ENCODE measurements at regions not wholly inside any gene's neighbourhood (a gene's known extent, or its start where the extent isn't known, plus 50 kb on each side); places are given as distances from the start of the nearest gene placed in this dataset.

DNA sequence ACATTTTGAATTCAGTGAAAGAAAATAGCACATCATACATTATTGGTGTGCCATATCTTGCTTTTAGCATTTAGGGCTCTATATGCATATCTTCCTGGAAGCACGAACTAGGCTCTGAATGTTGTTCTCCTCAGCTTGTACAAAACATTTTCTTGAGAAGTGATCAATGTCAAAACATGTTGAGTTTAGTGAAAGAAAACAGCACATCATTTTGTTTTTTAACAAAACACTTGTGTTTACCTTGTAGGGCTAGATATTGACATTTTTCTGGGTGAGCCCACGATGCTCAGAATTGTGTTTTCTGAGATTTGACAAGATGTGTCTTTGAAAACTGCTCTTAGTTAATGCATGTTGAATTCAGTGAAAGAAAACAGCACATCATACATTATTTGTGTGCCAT is 81.0 kb downstream of the ASCL4 start:
- TF ChIP-seq CTCF (IDR thresholded peaks at IDR 0.05; ENCODE audit: borderline replicate concordance, extremely low read depth, insufficient read depth), result no peak
- DNase-seq (no peak), FAIRE-seq (no peak)
- H3K27me3 ChIP-seq (ENCODE audit: control insufficient read depth, insufficient read depth, low read length), result peaks cover 2% of the 10 kb centered on the region
- intact Hi-C loops (cut with DNase I), result no loop called here
- H3K4me1 ChIP-seq (ENCODE audit: control insufficient read depth in 2 of 3, insufficient read depth in 2 of 3, low read depth in 1 of 3, low read length in 3 of 3), result no peaks in the 10 kb centered on the region
- no peaks in the 10 kb centered on the region for H3K36me3 ChIP-seq (ENCODE audit: control insufficient read depth in 2 of 3, insufficient read depth in 3 of 3, low read length in 3 of 3)
- no peak overlapping the region for H3K27ac ChIP-seq (ENCODE audit: low read depth in 2 of 2, low read length in 2 of 2)
- H3K9ac ChIP-seq (ENCODE audit: low read length in 3 of 3), result no peak overlapping the region
- H3K4me3 ChIP-seq (ENCODE audit: low read length in 3 of 3), result no peak overlapping the region
- no peaks in the 10 kb centered on the region for H3K9me3 ChIP-seq (ENCODE audit: control insufficient read depth in 2 of 3, insufficient read depth in 1 of 3, low read length in 3 of 3)

- H3K36me3 ChIP-seq (ENCODE audit: control insufficient read depth in 2 of 3, insufficient read depth in 3 of 3, low read length in 3 of 3), result no peaks in the 10 kb centered on the region
- FAIRE-seq (no peak), DNase-seq (no peak)
- no peak overlapping the region for H3K4me3 ChIP-seq (ENCODE audit: low read length in 3 of 3)
- H3K27me3 ChIP-seq (ENCODE audit: control insufficient read depth, insufficient read depth, low read length), result peaks cover 2% of the 10 kb centered on the region
- no peak overlapping the region for H3K27ac ChIP-seq (ENCODE audit: low read depth in 2 of 2, low read length in 2 of 2)
- H3K9me3 ChIP-seq (ENCODE audit: control insufficient read depth in 2 of 3, insufficient read depth in 1 of 3, low read length in 3 of 3), result no peaks in the 10 kb centered on the region
- no peak for TF ChIP-seq CTCF (IDR thresholded peaks at IDR 0.05; ENCODE audit: borderline replicate concordance, extremely low read depth, insufficient read depth)
- H3K9ac ChIP-seq (ENCODE audit: low read length in 3 of 3), result no peak overlapping the region
- intact Hi-C loops (cut with DNase I), result no loop called here
- H3K4me1 ChIP-seq (ENCODE audit: control insufficient read depth in 2 of 3, insufficient read depth in 2 of 3, low read depth in 1 of 3, low read length in 3 of 3), result no peaks in the 10 kb centered on the region
Measured at GRCh38 chr12:107856096-107856495, 81.6 kb downstream of the ASCL4 start.

DNA sequence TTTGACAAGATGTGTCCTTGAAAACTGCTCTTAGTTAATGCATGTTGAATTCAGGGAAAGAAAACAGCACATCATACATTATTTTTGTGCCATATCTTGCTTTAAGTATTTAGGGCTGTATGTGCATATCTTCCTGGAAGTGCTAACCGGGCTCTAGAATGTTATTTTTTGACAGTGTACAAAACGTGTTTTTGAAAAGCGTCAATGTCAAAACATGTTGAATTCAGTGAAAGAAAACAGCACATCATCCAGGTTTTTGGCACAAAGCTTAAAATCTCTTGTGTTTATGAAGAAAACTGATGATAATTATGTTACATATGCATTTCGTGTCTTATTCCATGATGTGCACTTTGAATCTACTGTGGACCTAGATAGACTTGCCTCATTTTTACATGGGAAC is 82.7 kb downstream of the ASCL4 start:
- Histone ChIP-seq H3K9ac (ENCODE audit: low read length in 3 of 3) (no peak overlapping the region), H3K9me3 (ENCODE audit: control insufficient read depth in 2 of 3, insufficient read depth in 1 of 3, low read length in 3 of 3) (no peaks in the 10 kb centered on the region)

More for the DNA sequence above, 82.7 kb downstream of the ASCL4 start:
- intact Hi-C loops (cut with DNase I), result no loop called here
- Histone ChIP-seq H3K4me1 (ENCODE audit: control insufficient read depth in 2 of 3, insufficient read depth in 2 of 3, low read depth in 1 of 3, low read length in 3 of 3) (no peaks in the 10 kb centered on the region), H3K4me3 (ENCODE audit: low read length in 3 of 3) (no peak overlapping the region), H3K27me3 (ENCODE audit: control insufficient read depth, insufficient read depth, low read length) (peaks cover 2% of the 10 kb centered on the region), H3K36me3 (ENCODE audit: control insufficient read depth in 2 of 3, insufficient read depth in 3 of 3, low read length in 3 of 3) (no peaks in the 10 kb centered on the region), H3K27ac (ENCODE audit: low read depth in 2 of 2, low read length in 2 of 2) (no peak overlapping the region)
- FAIRE-seq, result no peak
- no peak for TF ChIP-seq CTCF (IDR thresholded peaks at IDR 0.05; ENCODE audit: borderline replicate concordance, extremely low read depth, insufficient read depth)
- no peak for DNase-seq

Measured in kidney (tissue), 13 donors.